Right renal cortex interstitium (tissue), 3 donors: ENCODE measurements at regions not wholly inside any gene's neighbourhood (a gene's known extent, or its start where the extent isn't known, plus 50 kb on each side); places are given as distances from the start of the nearest gene placed in this dataset.
"Not testable (repeated sequence)": the region's sequence is repeated elsewhere in the genome, so short reads cannot be mapped to it uniquely, and the experiment has no call there.

Experiments
- DNase-seq, 3 donors: peaks; one replicate each; pipeline ENCODE4 v3.0.0-alpha.2; 2013; ENCODE audit warnings: low read depth in 3 of 3, low spot score in 2 of 3

DNA sequence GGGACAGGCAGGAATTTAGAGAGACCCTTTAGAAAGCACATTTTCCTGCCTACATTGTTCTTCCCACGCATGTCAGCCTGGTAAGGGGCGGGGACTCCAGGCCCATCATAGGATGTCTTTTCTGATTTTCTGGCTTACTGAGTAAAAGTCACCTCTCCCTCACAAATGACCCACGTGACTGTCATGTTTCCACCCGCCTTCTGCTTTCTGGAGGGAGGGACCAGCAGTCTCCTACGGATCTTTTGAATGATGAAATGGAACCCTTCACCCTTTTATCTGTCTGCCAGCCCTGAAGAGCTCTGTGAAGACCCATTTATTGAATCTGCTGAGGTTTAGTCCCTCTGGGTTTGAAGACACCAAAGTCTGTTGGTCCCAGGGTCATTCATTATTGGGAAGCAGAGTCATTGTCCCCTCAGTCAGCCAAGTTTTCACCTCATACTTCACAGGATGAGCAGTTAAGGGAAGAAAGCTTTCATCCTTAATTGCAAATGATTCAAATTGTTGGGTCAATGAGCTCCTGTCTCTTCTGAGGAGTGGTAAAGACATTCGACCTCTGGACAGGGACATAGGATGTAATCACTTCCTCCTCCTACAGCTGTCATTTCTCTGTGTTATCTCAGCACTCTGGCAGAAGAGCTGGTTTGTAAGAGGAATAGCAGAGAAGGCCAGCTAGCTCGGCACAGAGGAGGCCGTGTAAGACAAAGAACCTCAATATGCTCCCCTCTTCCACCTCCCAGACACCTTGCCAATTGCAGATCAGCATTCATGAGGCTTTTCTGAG lies 446.1 kb downstream of the HS3ST3B1 start:
- DNase-seq = no peak

DNA sequence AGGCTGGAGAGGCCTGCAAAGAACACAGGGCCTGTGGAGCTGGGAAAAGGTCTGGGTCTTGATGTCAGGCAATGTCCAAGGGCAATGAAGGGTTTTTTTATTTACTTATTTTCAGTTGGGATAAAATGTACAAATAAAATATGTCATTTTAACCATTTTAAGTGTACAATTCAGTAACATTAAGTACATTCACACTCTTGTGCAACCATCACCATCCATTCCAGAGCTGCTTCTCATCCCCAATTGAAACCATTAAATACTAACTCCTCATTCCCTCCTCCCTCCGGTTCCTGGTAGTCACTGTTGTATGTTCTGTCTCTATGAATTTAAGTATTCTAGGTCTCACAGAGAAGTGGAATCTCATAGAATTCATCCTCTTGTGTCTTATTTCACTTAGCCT lies 444.7 kb downstream of the HS3ST3B1 start:
- no peak for DNase-seq

DNA sequence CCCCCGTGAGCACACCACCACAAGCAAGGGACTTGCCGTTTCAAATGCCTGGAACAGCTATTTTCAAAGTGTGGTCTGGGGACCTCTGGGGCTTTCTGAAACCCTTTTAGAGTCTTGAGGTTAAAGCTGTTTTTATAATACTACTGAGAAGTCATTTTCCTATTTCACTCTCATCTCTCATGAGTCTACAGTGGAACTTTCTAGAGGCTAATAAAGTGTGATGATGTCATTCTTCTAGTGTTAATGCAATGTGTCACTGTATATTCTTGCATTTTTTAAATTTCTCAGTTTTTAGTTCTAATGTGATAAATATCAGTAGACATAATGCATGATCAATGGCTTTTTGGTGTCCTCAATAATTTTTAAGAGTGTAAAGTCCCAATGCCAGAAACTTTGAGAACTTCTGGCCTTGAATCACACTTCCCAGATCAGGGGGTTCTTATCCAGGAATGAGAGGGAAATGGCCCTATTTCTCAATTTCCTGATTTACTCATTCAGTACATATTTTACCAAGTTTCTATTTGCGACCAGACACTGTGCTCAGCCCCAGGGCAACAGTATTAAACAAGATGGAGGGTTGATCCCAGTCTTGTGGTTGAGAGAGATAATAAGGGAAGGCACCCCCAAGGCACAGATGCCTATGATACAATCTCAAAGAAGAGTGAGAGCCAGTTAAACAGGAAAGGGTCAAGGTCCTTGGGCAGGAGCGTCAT lies 444.0 kb downstream of the HS3ST3B1 start:
- DNase-seq = no peak

DNA sequence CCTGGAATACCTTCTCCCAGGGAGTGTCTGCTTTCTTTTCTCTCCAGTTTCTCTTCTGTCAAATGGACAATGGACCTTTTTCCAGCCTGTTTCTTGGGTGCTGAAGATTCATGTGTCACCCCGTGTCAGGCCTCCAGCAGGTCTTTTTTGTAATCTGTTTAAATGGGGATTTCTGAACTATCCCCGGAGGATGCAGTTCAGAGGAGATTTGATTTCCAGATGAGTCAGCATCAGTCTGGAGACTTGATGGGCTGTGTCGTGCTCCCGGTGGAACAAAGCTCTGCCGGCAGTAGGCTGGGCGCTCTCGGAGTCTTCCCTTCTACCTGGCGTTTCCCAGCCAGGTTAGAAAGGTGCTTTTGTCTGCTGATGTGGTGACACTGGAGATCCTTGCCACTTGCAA lies 440.6 kb downstream of the HS3ST3B1 start:
- DNase-seq = no peak

DNA sequence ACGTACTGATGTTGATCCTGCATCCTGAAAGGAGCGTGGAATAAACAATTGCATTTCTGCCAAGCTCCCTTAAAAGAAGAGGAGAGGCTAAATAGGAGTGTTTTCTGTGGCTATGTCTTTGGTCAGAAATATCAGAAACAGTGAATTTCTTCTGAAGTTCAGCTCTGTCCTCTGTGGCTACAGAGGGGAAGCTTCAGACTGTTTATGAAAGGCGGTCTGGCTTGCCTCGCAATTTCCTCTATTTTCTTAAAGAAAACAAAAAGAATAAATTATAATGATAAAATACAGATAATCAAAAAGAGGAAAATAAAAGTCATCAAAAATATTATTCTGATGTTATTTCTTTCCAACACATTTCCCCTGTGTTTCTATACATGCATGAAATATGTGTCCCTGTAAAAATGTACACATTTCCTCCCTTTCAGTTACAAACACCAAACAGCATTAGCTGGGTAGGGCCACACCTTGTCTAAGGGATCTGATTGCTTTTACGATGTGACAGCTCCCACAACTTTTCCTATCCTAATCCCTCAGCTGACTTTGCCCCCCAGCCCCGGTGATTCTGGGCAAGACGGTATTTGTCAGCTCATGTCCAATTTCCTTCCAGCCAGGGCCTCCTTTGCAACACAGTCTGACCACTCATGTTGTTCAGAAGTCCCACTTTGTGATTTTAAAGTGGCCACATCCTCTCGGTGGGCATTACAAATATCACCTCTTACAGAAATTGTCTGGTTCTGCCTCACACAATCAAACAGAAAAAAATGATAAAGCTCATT lies 439.0 kb downstream of the HS3ST3B1 start:
- DNase-seq = no peak

DNA sequence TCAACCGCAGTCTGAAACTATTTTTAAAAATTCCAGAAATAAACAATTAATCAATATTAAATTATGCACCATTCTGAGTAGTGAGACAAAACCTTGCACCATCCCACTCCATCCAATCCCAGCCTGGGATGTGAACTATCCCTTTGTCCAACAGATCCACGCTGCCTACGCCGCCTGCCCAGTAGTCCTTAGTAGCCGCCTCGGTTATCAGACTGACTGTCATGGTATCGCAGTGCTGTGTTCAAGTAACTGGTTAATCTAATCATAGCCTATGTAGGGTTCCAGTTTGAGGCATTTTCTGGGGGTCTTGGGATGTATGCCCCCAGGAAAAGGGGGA lies 437.7 kb downstream of the HS3ST3B1 start:
- DNase-seq = no peak

DNA sequence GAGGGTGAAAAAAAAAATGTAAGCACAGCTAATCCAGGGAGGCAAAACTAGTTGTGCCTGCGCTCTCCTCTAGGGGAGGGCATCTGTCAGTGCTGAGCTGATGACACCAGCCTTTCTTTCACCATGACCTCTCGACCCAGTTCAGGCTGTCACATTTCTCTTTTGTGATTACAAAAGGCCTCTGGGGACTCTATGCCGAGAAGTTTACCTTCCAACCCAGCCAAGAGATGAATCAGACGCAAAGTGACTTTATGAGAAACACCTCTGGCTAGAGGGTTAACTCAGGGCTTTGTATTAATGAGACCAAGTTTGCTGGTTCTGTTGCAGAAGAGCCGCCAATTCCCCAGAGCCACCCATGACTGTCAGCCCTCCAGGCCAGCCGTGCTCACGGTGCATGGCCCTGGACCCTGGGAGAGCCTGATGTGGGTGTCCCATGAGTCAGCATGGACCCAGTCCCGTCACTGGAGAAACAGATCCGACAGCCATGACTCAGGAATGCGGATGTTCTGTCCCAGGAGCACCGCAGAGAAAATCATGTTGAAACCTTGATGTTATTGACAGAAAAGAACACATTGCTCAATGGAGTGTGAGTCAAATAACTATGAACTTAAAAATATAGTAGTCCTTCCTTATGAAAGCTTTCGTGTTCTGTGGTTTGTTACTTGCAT lies 437.2 kb downstream of the HS3ST3B1 start:
- no peak for DNase-seq

DNA sequence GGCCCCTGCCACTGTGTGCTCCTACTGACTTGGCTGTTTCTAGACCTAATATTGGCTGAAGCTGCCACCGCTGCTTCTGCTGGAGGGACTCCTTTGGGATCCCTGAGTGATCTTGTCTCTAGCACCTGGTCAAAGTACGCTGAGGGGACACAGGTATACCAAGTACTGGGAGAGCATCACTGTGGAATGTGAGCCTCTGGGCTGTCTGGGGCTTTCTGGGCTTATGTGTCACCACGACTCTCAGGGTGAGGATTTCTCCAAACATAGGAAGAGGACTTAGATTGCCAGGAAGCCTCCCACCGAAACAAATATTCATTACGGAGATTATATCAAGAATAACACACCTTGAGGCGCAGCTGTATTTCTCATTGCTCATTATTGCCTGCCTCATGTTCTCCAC lies 435.8 kb downstream of the HS3ST3B1 start:
- no peak for DNase-seq

DNA sequence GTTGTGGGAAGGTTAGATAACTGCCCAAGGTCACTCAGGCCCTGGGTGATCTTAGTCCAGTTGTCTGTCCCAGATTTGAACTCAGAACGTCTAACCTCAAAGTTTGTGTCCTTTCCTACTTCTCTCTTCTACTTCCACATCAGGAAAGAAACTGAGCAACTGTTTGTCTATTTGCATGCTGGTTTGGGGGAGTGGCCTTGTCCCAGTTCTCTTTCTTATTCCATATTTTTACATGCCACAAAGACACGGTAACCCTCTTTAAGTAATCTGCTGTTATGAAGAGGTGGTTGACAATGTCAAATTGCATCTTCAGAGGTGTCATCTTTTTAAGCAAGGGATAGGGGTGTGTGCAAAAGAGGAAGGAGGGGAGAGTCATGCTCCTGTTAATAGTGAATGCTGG lies 432.5 kb downstream of the HS3ST3B1 start:
- no peak for DNase-seq

DNA sequence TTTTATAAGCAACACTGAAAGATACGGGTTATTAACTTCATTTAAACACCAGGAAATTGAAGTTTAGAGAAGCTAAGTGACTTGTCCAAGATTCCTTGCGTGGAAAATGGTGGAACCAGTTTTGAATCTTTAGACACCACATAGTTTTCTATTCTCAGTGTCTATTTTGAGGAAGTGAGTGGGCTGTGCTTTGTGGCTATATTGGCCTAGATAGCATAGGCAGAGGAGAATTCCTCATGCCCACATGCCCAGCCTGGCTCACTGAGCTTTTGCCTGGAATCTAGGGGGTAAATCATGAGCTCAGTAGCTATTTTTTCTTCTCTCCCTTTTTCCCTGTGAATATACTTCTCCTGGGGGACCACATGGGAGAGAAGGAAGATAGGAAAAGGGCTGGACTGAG lies 431.3 kb downstream of the HS3ST3B1 start:
- DNase-seq = no peak

DNA sequence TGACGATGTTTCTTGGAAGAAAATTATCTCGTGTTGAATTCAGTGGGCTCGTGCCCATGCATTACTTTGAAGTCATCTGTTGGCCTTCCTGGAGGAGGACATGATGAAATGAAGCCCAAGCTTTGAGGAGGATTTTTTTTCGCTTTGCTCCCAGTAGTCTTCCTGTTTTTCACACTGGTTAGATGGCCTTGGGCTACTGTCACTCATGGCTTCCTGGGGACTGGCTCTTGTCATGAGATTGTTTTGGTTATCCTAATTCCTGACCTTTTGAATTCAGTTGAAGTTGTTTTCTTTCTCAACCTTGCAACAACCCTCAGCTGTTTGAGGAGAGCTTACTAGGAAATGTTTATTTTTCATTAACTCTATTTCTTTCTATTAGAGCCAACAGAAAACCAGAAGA lies 430.7 kb downstream of the HS3ST3B1 start:
- DNase-seq = no peak

DNA sequence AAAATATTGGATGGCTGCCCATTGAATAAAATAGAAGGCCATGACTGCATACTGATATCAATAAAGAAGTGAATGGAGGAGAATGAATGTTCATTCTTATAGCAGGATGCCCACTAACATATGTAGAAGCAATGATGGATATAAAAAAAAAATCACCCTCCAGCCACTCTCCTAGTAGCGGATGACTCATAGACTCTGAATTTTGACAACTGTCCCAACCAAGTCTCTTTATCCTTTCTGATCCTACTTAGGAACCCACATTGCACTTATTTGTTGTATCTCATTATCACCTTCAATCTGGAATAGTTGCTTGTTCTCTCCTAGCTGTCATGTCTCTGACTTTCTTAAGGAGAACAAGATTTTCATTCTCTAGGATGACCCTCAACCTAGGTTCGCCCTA lies 429.9 kb downstream of the HS3ST3B1 start:
- DNase-seq = no peak

DNA sequence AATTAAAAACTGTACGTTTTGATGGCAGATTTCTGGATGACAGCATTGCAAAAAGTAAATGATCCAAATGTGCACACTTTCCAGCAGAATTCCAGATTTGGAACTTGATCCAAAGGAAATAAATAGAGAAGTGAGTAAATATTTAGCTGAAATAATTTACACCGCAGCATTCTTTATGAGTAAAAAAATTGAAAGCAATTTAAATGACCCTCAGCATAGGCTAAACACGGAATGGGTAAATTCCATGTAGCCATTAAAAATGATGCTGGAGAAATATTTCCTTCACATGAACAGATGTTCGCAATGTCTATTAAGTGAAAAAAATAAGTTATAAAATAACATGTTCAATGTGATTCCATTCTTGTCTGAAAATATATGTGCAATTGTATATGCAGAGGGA lies 424.8 kb downstream of the HS3ST3B1 start:
- no peak for DNase-seq

DNA sequence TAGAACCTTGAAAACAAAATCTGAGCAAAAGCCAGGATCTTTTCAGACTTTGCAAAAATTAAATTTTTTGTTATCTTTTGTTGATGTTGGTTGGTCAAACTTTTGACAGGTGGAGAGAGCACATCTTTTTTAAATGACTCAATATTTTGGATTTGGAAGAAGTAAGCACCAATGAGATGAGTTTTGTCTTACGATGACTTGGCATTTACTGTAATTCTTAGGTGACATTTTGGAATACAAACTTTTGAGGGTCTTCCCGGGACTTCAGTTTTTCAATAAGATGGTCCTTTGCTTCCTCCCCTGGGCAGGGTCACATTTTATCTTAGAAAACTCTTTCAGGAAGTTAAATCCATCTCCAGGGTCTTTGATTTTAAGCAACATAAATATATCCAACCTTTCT lies 423.9 kb downstream of the HS3ST3B1 start:
- DNase-seq = no peak

DNA sequence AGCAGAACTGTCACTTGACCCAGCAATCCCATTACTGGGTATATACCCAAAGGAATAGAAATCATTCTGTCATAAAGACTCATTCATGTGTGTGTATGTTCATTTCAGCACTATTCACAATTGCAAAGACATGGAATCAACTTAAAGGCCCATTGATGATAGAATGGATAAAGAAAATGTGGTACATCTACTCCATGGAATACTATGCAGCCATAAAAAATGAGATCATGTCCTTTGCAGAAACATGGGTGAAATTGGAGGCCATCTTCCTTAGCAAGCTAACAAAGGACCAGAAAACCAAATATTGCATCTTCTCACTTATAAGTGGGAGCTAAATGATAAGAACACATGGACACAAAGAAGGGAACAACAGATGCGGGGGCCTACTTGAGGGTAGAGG lies 422.5 kb downstream of the HS3ST3B1 start:
- not testable (repeated sequence) for DNase-seq

DNA sequence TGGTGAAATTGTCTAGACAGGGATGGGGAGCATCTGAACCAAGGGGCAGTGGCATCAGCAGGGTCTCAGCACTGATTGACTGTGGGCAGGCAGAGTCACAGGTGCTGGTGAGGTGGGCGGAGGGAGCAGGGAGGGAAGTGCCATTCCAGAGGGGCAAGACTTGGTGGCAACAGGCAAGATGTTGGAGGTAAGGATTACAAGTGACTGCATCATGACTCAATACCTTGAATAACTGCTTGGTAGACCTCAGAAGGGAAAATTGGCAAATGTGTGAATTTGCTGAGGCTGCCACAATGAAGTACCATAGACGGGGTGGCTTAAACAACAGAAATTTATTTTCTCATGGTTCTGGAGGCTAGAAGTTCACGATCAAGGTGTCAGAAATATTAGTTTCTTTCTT lies 419.1 kb downstream of the HS3ST3B1 start:
- DNase-seq = no peak

DNA sequence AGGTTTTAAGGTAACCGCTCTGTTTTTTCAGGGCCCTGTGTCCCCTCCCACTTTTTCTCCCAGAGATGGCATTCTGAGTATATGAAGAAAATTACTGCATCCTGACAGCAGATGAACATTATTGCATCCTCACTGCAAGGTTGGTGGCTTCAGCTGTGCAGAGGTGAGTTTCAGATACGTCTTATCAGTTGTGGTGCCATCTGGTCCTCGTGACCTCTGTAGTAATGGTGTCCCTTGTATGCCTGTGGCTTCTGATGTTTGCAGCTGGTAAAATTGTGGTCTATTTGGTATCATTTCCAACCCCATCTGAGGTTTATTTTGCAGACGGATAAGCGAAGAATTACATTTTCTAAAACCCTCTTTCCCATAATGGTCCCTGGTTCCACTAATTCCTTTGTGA lies 417.0 kb downstream of the HS3ST3B1 start:
- no peak for DNase-seq

DNA sequence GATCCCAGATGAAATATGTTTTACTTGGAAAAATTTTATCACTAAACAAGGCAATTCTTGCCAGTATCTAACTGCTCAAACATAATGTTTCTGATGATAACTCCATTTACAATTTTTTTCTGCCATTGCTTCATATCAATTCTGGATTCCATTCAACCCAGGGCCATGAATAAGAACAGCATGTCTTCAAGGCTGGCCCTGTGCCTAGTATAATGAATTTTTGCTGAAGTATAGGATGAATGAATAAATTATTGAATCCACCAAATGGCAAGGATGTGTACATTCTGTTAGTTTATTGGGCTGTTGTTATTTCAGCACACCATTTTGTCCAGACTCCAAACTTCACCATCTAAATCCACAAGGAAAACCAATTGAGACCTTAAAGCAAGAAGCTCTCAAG lies 414.7 kb downstream of the HS3ST3B1 start:
- DNase-seq = no peak

DNA sequence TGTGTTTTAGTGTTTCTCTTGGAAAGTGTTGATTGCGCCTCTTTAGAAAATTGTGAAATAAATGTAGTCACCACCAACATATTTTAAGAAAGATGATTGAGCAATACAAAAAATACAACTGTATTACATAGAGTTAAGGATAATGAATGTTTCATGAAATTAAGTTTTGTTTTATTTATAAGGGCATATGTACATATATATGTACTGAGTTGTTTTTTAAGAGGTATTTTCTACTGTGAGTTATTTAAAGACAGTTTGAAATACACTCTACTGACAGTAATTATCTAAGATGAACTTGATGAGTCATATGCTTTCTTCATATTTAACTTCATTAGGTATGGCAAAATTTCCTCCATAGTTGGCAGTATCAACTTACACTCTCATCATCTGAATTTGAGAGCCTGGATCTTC lies 411.7 kb downstream of the HS3ST3B1 start:
- no peak for DNase-seq

DNA sequence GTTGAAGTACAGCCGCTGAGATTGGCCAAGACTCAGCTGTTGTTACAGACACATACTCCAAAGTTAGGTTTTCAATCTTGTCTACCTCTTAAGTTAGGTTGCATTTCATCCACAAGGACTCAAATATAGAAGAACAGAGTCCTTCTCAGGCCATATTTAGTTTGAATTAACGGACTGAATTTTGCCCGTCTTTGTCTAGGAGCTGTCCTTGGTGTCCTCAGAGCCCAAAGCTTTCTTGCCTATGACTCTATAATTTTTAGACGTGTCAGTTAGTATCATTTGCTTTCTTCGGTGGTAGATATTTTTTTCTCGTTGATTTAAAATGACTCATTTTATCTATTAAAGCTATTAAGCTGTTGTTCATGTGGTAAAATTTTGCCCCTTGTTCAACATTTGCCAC lies 403.2 kb downstream of the HS3ST3B1 start:
- no peak for DNase-seq

DNA sequence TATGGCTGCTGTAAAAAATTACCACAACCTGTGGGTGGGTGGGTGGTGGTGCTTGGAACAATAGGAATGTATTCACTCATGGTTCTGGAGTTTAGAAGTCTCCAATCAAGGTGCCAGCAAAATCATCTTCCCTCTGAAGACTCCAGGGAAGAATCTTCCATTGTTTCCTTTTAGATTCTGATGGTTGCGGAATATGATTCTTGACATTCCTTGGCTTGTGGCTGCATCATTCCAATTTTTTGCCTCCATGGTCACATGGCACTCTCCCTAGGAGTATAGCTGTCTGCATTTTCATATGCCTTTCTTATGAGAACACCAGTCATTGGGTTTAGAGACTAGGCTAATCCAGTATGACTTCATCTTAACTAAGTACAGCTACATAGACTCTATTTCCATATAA lies 401.0 kb downstream of the HS3ST3B1 start:
- no peak for DNase-seq
